DMS114 treated with DMSO at 0.1 percent for 48 hours (cell line): ENCODE measurements at regions not wholly inside any gene's neighbourhood (a gene's known extent, or its start where the extent isn't known, plus 50 kb on each side); places are given as distances from the start of the nearest gene placed in this dataset.

Source experiments
- DNase-seq: peaks from one replicate; lab custom pipeline; 2025; ENCODE audit not compliant: unreplicated experiment; lab: John Stamatoyannopoulos, UW

- DNase-seq, result no peak
These were observed 51.3 kb upstream of the CNKSR3 start for GRCh38 chr6:154561750-154562149.

- no peak for DNase-seq
These were observed 54.8 kb upstream of the CNKSR3 start for GRCh38 chr6:154565331-154565730.

GRCh38 chr6:154566866-154567265 is 56.4 kb upstream of the CNKSR3 start:
- no peak for DNase-seq

GRCh38 chr6:154567695-154568220 is 57.3 kb upstream of the CNKSR3 start:
- DNase-seq, result no peak

GRCh38 chr6:154569156-154569862 is 58.8 kb upstream of the CNKSR3 start:
- no peak for DNase-seq

- no peak for DNase-seq
These were observed 60.0 kb upstream of the CNKSR3 start for GRCh38 chr6:154570505-154570904.

- DNase-seq, result no peak
These were observed 62.1 kb upstream of the CNKSR3 start for GRCh38 chr6:154572556-154572955.

GRCh38 chr6:154578004-154578559 is 67.6 kb upstream of the CNKSR3 start:
- no peak for DNase-seq

GRCh38 chr6:154579046-154579445 is 68.6 kb upstream of the CNKSR3 start:
- no peak for DNase-seq

- no peak for DNase-seq
These were observed 69.0 kb upstream of the CNKSR3 start for GRCh38 chr6:154579485-154579884.

GRCh38 chr6:154580397-154581135 is 70.1 kb upstream of the CNKSR3 start:
- DNase-seq, result no peak

- no peak for DNase-seq
These were observed 72.2 kb upstream of the CNKSR3 start for GRCh38 chr6:154582696-154583095.

- DNase-seq, result no peak
These were observed 73.2 kb upstream of the CNKSR3 start for GRCh38 chr6:154583546-154584188.

GRCh38 chr6:154590756-154591155 is 80.3 kb upstream of the CNKSR3 start:
- no peak for DNase-seq

- no peak for DNase-seq
These were observed 80.7 kb upstream of the CNKSR3 start for GRCh38 chr6:154591234-154591633.

- no peak for DNase-seq
These were observed 81.8 kb upstream of the CNKSR3 start for GRCh38 chr6:154592199-154592860.

GRCh38 chr6:154593122-154593521 is 82.6 kb upstream of the CNKSR3 start:
- no peak for DNase-seq

- DNase-seq, result no peak
These were observed 84.2 kb upstream of the CNKSR3 start for GRCh38 chr6:154594496-154595198.

GRCh38 chr6:154595538-154595937 is 85.1 kb upstream of the CNKSR3 start:
- no peak for DNase-seq

GRCh38 chr6:154596009-154596408 is 85.5 kb upstream of the CNKSR3 start:
- DNase-seq, result no peak
